Left colon (tissue), 2 donors: ENCODE measurements at regions not wholly inside any gene's neighbourhood (a gene's known extent, or its start where the extent isn't known, plus 50 kb on each side); places are given as distances from the start of the nearest gene placed in this dataset.

Experiments used
- ATAC-seq: fragments of 200-7000 bp; cut with Tn5 transposase; one replicate; pipeline ENCODE4 v1.9.1; 2020; ENCODE audit warnings: mild to moderate bottlenecking, moderate library complexity
- DNase-seq, 2 donors: peaks; one replicate each; pipeline ENCODE4 v3.0.0-alpha.2; 2020
- intact Hi-C, 2 donors: fragments of 100-400 bp; cut with DNase I in 1 of 2; cut with micrococcal nuclease in 1 of 2; formaldehyde crosslinking; loops; one replicate each; pipeline versions ENCODE4 v1.11.2 to v1.14.0; 2022; cut with DNase I, micrococcal nuclease
- donor health status: DM: no; HTN: no; CAD: no.
- donor health status: DM: yes; HTN: yes; CAD: no.

DNA sequence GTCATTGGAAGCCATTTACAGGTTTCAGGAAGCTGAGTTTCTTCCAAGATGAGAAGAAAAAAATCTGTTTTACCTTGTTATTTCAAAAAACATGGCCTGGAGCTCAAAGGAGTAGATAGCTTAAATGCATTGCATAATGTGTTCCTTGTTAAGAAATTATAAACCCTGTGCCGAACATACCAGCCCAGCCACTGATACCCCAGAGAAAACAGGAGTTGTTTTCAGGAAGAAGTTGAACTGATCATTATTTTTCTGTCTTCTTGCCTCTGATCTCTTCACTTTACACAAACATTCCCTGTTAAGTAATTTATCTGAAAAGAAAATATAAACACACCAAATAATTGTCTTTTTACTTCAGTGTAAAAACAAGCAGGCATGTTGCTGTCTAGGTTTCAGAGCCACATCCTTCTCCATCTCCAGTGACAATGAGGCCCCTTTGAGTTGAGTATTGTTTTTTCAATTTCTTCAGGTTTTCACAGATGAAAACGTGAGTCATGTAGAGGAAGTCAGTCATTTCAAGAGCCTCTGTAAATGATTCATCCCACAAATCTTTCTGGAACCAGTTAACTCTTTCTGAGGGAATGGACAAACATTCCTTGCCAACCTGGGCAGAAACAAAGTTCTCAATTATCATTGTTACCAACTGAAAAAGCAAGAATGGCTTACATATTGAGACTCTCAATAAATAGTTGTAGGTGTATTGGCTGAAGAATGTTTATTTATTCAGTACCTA, 244.2 kb downstream of the IPMK start:
- ATAC-seq (peak; percentile 59), DNase-seq (no peak)
- intact Hi-C loops, result no loop called here

- ATAC-seq (no peak), DNase-seq (no peak)
- intact Hi-C loops, result no loop called here
Measured at GRCh38 chr10:58019863-58020537, 247.7 kb downstream of the IPMK start.

- ATAC-seq (no peak), DNase-seq (no peak)
- intact Hi-C loops, result no loop called here
Measured at GRCh38 chr10:58017719-58018367, 249.9 kb downstream of the IPMK start.

GRCh38 chr10:58016614-58017013, 251.1 kb downstream of the IPMK start:
- intact Hi-C loops, result no loop called here
- no peak for ATAC-seq

DNA sequence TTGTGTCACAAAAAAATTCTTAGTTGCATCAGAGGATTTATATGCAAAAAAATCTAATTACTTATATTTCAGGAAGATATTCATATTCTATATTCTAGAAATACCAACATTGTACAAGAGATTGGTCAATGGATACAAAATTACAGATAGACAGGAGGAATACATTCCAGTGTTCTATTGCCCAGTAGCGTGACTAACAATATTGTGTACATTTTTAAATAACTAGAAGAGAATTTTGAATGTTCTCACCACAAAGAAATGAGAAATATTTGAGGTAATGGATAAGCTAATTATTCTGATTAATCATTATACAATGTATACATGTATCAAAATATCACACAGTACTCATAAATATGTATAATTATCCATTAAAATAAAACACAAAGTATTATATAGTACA, 253.3 kb downstream of the IPMK start:
- intact Hi-C loops, result no loop called here
- no peak for ATAC-seq
- DNase-seq, result no peak

More at GRCh38 chr10:58016614-58017013, 251.1 kb downstream of the IPMK start:
- no peak for DNase-seq

- intact Hi-C loops, result no loop called here
- no peak for DNase-seq
- no peak for ATAC-seq
Measured at GRCh38 chr10:58013406-58013805, 254.3 kb downstream of the IPMK start.

- ATAC-seq, result no peak
- intact Hi-C loops, result no loop called here
- no peak for DNase-seq
Measured at GRCh38 chr10:58010073-58010702, 257.5 kb downstream of the IPMK start.

GRCh38 chr10:58003945-58004344, 263.7 kb downstream of the IPMK start:
- DNase-seq (no peak), ATAC-seq (no peak)

DNA sequence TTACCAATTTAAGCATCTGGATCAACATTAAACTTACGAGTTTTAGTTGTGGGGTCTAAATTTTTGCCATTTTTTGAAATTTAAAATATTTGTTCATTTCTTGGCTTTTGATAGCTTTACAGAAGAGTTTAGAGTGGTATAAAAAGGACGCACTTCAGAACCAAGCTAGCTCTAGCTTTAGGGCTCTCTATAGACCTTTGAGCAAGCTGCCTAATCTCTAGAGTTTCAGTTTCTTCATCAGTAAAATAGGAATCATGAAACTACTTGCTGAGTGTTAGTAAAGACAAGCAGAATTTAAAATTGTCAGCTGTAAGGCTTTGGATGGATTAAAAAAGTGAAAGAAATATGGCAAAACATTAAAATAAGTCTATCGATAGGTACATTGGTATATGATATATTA, 266.5 kb downstream of the IPMK start:
- intact Hi-C loops, result no loop called here
- ATAC-seq (no peak), DNase-seq (no peak)

More at GRCh38 chr10:58003945-58004344, 263.7 kb downstream of the IPMK start:
- intact Hi-C loops, result no loop called here

- intact Hi-C loops, result no loop called here
- DNase-seq (no peak), ATAC-seq (no peak)
Measured at GRCh38 chr10:57996536-57996935, 271.2 kb downstream of the IPMK start.

- intact Hi-C loops, result no loop called here
- no peak for ATAC-seq
- no peak for DNase-seq
Measured at GRCh38 chr10:57993302-57993701, 274.4 kb downstream of the IPMK start.

DNA sequence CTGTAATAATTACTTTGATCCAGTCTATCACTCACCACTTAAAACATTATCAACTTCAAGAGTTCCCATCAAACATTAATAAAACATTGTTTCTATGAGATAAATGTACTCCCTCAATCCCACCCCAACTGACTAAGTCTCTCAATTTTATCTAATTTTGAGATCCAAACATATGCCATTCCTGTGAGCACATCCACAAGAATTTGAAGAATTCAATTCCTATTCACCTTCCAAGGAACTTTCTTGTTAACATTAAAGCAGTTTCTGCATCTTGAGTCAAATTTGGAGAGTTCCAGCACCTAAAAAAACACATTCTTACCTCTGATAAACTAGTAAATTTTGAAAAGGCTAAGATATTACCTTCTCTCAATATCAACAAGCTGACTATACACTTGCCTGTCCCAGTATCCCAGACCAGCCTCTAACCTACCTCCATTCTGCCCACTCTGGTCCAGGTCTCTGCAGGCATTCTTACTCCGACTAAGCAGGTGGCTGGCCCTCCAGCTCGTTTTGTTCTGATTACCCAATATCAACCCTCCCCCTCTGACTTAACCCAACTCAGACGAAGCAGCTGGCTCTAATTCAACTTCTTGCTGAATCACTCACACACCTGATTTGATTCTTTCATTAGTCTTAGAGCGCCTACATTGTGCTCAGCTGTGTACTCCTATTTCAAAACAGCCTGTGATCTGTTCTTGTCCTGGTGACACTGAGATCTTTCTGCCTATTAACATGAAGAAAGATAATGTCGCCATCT, 275.2 kb downstream of the IPMK start:
- intact Hi-C loops, result no loop called here
- no peak for DNase-seq
- ATAC-seq, result no peak

- DNase-seq (no peak), ATAC-seq (no peak)
- intact Hi-C loops, result no loop called here
Measured at GRCh38 chr10:57988964-57989363, 278.7 kb downstream of the IPMK start.

DNA sequence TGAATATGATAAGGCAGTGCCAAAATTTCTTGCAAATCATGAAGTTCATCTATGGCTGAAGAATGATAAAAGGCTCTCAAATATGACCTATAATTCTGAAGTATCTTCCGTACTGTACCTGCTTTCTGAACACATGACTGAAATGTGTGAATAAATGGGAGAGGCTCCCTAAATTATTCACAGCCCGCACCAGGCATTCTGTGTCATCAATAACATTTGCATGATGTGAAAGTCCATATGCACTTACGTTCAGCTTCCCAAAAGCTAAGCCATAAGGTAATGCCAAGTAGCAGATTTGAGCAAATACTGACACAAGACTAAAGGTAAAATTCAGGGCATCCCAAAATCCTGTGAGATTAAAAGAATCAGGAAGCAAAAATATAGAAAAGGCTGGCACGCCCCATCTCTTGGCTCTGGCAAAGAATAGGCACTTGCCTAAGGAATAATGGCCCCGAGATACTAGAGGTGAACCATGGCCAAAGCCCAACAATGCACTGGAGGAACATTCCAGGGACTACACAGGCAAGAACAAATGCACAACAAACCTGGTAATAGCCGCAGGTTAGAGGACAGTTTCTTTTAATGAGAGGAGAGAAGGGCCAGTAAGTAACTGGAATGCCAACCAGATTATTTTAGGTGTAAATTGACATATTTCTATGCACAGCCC, 280.5 kb downstream of the IPMK start:
- ATAC-seq (no peak), DNase-seq (no peak)
- intact Hi-C loops, result no loop called here

DNA sequence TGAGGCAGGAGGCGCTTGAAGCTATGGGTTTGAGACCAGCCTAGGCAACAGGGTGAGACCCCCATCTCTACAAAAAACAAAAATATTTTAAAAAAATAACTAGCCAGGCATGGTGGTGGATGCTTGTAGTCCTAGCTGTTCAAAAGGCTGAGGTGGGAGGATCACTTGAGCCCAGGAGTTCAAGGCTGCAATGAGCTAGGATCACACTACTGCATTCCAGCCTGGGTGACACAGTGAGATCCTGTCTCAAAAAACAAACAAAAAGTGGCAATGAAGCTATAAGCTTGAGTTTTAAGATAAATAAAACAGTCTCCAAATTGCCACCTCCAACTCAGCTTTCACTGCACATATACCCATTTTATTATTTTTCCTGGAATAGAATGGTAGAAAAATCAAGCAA, 281.3 kb downstream of the IPMK start:
- DNase-seq (no peak), ATAC-seq (no peak)
- intact Hi-C loops, result no loop called here

DNA sequence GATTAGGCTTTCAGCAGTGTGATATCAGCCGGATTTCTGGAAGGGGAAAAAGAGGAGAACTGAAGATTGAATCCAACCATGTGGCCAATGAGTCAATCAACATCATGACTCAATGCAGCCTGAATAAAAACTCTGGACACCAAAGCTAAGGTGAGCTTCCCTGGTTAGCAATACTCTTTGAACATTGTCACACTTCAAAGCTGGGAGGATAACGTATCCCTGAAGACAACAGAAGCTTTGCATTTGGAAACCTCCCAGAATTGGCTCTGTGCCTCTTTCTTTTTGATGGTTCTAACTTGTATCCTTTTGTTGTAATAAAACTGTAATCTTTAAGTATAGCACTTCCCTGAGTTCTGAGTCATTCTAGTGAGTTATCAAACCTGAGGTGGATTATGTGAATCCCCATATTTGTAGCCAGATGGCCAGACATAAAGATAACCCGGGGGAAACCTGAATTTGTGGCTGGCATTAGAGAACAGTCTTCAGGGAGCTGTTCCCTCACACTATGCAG, 284.4 kb downstream of the IPMK start:
- no peak for DNase-seq
- ATAC-seq, result peak; percentile 23
- intact Hi-C loops, result no loop called here

DNA sequence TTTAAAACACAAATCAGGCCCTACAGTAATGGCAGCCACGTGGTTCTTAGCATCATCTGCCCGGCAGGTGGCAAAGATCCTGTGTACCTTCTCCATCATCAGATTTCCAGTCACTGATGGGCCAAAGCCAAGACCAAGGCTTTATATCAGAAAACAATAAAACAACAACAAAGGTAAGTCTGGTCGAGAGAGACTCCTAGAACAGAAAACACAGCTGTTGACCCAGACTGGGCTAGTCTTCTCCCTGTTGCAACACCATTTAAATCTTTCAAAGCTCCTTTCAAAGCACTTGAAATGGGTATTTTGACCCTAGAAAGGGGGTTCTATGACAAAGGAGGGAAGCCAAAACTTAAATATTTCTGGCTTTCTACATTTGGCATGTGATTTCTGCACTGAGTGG, 285.6 kb downstream of the IPMK start:
- ATAC-seq, result no peak
- no peak for DNase-seq
- intact Hi-C loops, result no loop called here

DNA sequence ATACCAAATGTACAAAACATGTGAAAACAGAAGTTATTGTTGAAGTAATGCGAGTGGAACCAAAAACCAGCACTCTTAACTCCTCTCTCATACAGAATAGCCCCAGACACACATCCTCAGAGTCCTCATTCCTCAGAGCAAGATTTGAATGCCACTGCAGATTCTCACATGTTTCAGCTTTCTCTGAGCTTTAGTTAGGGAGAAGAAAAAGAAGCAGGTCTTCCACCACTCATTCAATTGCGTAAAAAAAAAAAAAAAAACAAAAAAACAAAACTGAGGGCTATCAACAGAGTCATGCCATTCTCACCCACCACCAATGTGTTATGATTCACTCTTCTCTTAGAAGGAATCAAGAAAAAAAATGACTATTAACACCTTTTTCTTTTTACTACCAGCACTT, 287.7 kb downstream of the IPMK start:
- intact Hi-C loops, result no loop called here
- DNase-seq (no peak), ATAC-seq (no peak)
